Adrenal gland (tissue), 5 donors: ENCODE measurements at regions not wholly inside any gene's neighbourhood (a gene's known extent, or its start where the extent isn't known, plus 50 kb on each side); places are given as distances from the start of the nearest gene placed in this dataset.

Experiments used
- CTCF ChIP-seq, 6 experiments: fragments of 450-650 bp in 4 of 6; fragments of 200-600 bp in 2 of 6; sonication (generic) in 1 of 6; IDR thresholded peaks; 1 replicate in 5 of 6; 2 replicates in 1 of 6; pipeline versions ENCODE4 v1.5.1 to v1.8.0; 2016 to 2021; ENCODE audit warnings: antibody characterized with exemption in 6 of 6, mild to moderate bottlenecking in 2 of 6, moderate library complexity in 1 of 6
- POLR2A ChIP-seq, 2 donors: fragments of 450-650 bp; IDR thresholded peaks; one replicate each; pipeline ENCODE4 v1.6.1; 2017; ENCODE audit warnings: antibody characterized with exemption in 2 of 2, mild to moderate bottlenecking in 2 of 2, moderate library complexity in 1 of 2
- donor health status: DM: no; HTN: no; CAD: no.

DNA sequence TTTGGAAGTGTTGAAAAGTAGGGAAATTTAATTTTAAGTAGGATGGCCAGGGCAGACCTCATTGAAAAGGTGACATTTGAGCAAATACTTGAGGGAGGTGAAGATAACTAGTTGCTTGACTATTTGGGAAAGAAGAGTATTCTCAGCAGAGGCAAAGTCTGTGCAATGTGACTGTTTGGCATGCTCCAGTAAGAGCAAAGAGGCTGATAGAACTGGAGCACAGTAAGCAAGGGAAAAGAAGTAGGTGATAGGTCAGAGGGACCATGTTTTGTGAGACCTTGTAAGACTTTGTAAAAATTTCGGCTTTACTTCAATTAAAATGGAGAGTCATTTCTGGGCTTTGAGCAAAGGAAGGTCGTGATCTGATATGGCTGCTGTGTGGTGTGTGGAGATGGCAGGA is 335.8 kb downstream of the ZIC1 start:
- TF ChIP-seq CTCF (IDR thresholded peaks at IDR 0.05) (no peak), POLR2A (IDR thresholded peaks at IDR 0.05) (no peak)
